ENCODE measurements at regions not wholly inside any gene's neighbourhood (a gene's known extent, or its start where the extent isn't known, plus 50 kb on each side); places are given as distances from the start of the nearest gene placed in this dataset.

DNA sequence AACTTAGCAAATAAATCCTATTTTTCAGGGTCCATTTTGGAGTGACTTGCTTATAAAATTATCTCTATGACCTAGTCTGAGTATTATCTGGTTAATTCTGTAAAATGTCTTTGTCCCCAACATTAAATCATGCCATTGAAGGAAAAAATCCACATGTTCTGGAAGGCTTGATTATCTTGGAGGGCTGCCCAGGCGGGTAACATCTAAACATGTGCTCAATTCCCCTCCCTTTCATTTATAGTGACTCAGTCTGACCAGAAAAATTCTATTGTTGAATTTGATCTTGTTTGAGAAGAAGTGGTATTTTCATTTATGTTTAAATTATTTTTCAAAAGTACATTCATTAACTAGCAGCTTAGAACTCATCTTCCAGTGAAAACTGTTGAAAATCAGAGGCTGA lies 55.4 kb upstream of the SLC10A7 start:
- Histone ChIP-seq H3K27ac (no peak overlapping the region), H3K4me2 (no peak overlapping the region), H3K27me3 (ENCODE audit: insufficient read depth, low read depth) (no peaks in the 10 kb centered on the region), H3K79me2 (ENCODE audit: low read depth) (no peaks in the 10 kb centered on the region), H4K20me1 (ENCODE audit: insufficient read depth) (no peaks in the 10 kb centered on the region), H3K9me3 (ENCODE audit: insufficient read depth, low read depth) (no peaks in the 10 kb centered on the region), H3K4me3 (no peak overlapping the region), H3K9me2 (ENCODE audit: insufficient read depth) (no peaks in the 10 kb centered on the region), H2AFZ (no peak overlapping the region), H3F3A (ENCODE audit: insufficient read depth, low read depth) (no peaks in the 10 kb centered on the region), H3K4me1 (replicated peaks; ENCODE audit: insufficient read depth) (no peaks in the 10 kb centered on the region), H3K36me3 (ENCODE audit: low read depth) (no peaks in the 10 kb centered on the region)
- DNase-seq = no peak
- BruUV-seq (replicated peaks) = no TSS peak
- TF ChIP-seq EZH2 (IDR thresholded peaks at IDR 0.05; ENCODE audit: low read depth) = no peak
- TF ChIP-seq, protein P1, sequence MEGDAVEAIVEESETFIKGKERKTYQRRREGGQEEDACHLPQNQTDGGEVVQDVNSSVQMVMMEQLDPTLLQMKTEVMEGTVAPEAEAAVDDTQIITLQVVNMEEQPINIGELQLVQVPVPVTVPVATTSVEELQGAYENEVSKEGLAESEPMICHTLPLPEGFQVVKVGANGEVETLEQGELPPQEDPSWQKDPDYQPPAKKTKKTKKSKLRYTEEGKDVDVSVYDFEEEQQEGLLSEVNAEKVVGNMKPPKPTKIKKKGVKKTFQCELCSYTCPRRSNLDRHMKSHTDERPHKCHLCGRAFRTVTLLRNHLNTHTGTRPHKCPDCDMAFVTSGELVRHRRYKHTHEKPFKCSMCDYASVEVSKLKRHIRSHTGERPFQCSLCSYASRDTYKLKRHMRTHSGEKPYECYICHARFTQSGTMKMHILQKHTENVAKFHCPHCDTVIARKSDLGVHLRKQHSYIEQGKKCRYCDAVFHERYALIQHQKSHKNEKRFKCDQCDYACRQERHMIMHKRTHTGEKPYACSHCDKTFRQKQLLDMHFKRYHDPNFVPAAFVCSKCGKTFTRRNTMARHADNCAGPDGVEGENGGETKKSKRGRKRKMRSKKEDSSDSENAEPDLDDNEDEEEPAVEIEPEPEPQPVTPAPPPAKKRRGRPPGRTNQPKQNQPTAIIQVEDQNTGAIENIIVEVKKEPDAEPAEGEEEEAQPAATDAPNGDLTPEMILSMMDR (conservative IDR thresholded peaks at IDR 0.05) = no peak
- POLR2A ChIA-PET (ENCODE audit: unreplicated experiment) = no interaction called here
- CTCF ChIA-PET = no interaction called here
- intact Hi-C loops (cut with micrococcal nuclease; ENCODE audit: unreplicated experiment) = no loop called here

DNA sequence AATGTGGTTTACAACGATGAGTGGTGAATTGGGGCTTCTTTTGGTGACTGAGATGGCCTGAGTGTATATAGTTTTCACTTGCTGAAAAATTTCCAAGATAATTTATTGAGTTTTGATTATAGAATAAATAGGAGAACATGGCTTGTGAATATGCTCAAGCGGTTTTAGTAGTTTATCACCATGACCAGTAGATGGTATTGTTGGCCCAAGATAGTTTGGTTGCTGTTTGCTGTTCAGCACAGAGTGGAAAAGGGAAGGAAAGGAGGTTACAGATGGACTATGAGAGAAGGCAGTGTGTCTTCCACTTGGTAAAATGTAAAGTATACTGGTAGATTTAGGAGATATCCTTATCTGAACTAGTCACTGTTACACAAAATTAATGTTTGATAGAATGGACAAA lies 55.8 kb upstream of the POU4F2 start:
- Histone ChIP-seq H3K79me2 (ENCODE audit: low read depth) (no peaks in the 10 kb centered on the region), H2AFZ (no peak overlapping the region), H3F3A (ENCODE audit: insufficient read depth, low read depth) (no peaks in the 10 kb centered on the region), H3K4me1 (replicated peaks; ENCODE audit: insufficient read depth) (no peaks in the 10 kb centered on the region), H3K9me2 (ENCODE audit: insufficient read depth) (no peaks in the 10 kb centered on the region), H3K27me3 (ENCODE audit: insufficient read depth, low read depth) (no peaks in the 10 kb centered on the region), H3K27ac (no peak overlapping the region), H3K9me3 (ENCODE audit: insufficient read depth, low read depth) (no peaks in the 10 kb centered on the region), H3K36me3 (ENCODE audit: low read depth) (no peaks in the 10 kb centered on the region), H4K20me1 (ENCODE audit: insufficient read depth) (no peaks in the 10 kb centered on the region), H3K4me3 (no peak overlapping the region), H3K4me2 (no peak overlapping the region)
- DNase-seq = no peak
- no TSS peak for BruUV-seq (replicated peaks)
- POLR2A ChIA-PET (ENCODE audit: unreplicated experiment) = no interaction called here
- TF ChIP-seq, protein P1 (conservative IDR thresholded peaks at IDR 0.05) = no peak
- CTCF ChIA-PET = no interaction called here
- intact Hi-C loops (cut with micrococcal nuclease; ENCODE audit: unreplicated experiment) = no loop called here

DNA sequence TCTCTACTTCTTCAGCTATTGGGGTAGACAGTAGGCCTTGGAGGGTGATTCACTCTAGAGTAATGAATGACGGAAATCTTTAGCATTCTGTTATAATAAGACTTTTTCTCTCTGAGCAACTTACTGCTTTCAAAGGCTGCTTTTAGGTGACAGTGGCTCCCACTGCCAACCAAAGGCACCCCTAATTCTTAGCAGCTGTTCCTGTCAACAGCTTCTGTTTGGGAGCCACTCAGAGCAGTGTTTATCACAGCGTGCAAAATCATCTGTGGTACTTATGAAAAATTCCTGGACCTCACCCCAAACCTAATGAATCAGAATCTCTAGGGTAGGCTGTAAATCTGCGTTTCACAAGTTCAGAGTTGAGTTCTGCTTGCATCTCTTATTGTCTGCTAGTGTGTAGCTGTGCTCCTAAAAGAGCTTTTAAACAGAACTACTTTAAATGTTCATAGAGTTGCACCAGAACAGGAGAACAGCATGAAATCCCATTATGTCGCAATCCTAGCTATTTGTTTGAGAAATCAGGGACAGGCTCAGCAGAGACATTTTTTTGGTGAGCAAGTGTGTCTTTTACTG lies 52.8 kb upstream of the POU4F2 start:
- no peak overlapping the region for H3K27ac ChIP-seq
- no peaks in the 10 kb centered on the region for H3K27me3 ChIP-seq (ENCODE audit: insufficient read depth, low read depth)
- CTCF ChIA-PET = interaction anchor here (0.6 kb wide), 1 partner anchor 12 kb away, joined by 7 read pairs; no protein-coding TSS in a partner anchor
- H3F3A ChIP-seq (ENCODE audit: insufficient read depth, low read depth) = no peaks in the 10 kb centered on the region
- no peaks in the 10 kb centered on the region for H3K36me3 ChIP-seq (ENCODE audit: low read depth)
- no peaks in the 10 kb centered on the region for H3K79me2 ChIP-seq (ENCODE audit: low read depth)
- H3K4me3 ChIP-seq = no peak overlapping the region
- H3K4me1 ChIP-seq (replicated peaks; ENCODE audit: insufficient read depth) = no peaks in the 10 kb centered on the region
- intact Hi-C loops (cut with micrococcal nuclease; ENCODE audit: unreplicated experiment) = no loop called here
- no peak overlapping the region for H3K4me2 ChIP-seq
- no TSS peak for BruUV-seq (replicated peaks)
- no peaks in the 10 kb centered on the region for H3K9me3 ChIP-seq (ENCODE audit: insufficient read depth, low read depth)
- DNase-seq = no peak
- POLR2A ChIA-PET (ENCODE audit: unreplicated experiment) = no interaction called here
- no peak overlapping the region for H2AFZ ChIP-seq
- TF ChIP-seq, protein P1 (conservative IDR thresholded peaks at IDR 0.05) = no peak
- TF ChIP-seq EZH2 (IDR thresholded peaks at IDR 0.05; ENCODE audit: low read depth) = no peak
- no peaks in the 10 kb centered on the region for H3K9me2 ChIP-seq (ENCODE audit: insufficient read depth)
- no peaks in the 10 kb centered on the region for H4K20me1 ChIP-seq (ENCODE audit: insufficient read depth)
